Upper lobe of left lung (tissue), 6 donors: ENCODE measurements at regions not wholly inside any gene's neighbourhood (a gene's known extent, or its start where the extent isn't known, plus 50 kb on each side); places are given as distances from the start of the nearest gene placed in this dataset.

Experiments
- ATAC-seq, 2 donors: fragments of 200-7000 bp; cut with Tn5 transposase; one replicate each; pipeline ENCODE4 v1.9.1; 2022; ENCODE audit warnings: mild to moderate bottlenecking in 2 of 2, moderate library complexity in 2 of 2; ENCODE audit not compliant: low FRiP score in 2 of 2
- DNase-seq, 2 donors: peaks; one replicate each; pipeline ENCODE4 v3.0.0-alpha.2; 2019 to 2020
- H3K27ac ChIP-seq, 4 donors: fragments of 200-600 bp; sonication (generic); one replicate each; pipeline ENCODE4 v1.5.1; 2016 to 2019
- H3K27me3 ChIP-seq, 4 donors: fragments of 200-600 bp; sonication (generic); one replicate each; pipeline ENCODE4 v1.5.1; 2017 to 2019
- H3K36me3 ChIP-seq, 4 donors: fragments of 200-600 bp; sonication (generic); one replicate each; pipeline ENCODE4 v1.5.1; 2016 to 2019
- H3K4me1 ChIP-seq, 4 donors: fragments of 200-600 bp; sonication (generic); one replicate each; pipeline ENCODE4 v1.5.1; 2018 to 2019
- H3K4me3 ChIP-seq, 4 donors: fragments of 200-600 bp; sonication (generic); one replicate each; pipeline ENCODE4 v1.5.1; 2017 to 2019; ENCODE audit warnings: mild to moderate bottlenecking in 2 of 4, moderate library complexity in 1 of 4
- H3K9me3 ChIP-seq, 4 donors: fragments of 200-600 bp; sonication (generic); one replicate each; pipeline ENCODE4 v1.5.1; 2018 to 2019
- EP300 ChIP-seq, 4 donors: sonication (generic); formaldehyde crosslinking; IDR thresholded peaks; one replicate each; pipeline ENCODE4 v1.5.1; 2017; ENCODE audit warnings: antibody characterized with exemption in 4 of 4, control low read depth in 2 of 4
- POLR2A ChIP-seq, 4 donors: fragments of 450-650 bp; IDR thresholded peaks; one replicate each; pipeline ENCODE4 v1.5.1; 2016 to 2017; ENCODE audit warnings: antibody characterized with exemption in 4 of 4, mild to moderate bottlenecking in 2 of 4
- POLR2AphosphoS5 ChIP-seq, 2 donors: sonication (generic); formaldehyde crosslinking; IDR thresholded peaks; one replicate each; pipeline ENCODE4 v1.5.1; 2017; ENCODE audit warnings: antibody characterized with exemption in 2 of 2
- WGBS, 2 donors: methylation state at CpG; one replicate each; pipeline ENCODE4 v1.1.5; 2017 to 2018; 5-methylcytosine and 5-hydroxymethylcytosine counted together
- TF ChIP-seq, protein P1 (sequence below), 6 experiments: fragments of 450-650 bp in 4 of 6; fragments of 200-600 bp in 2 of 6; sonication (generic) in 2 of 6; IDR thresholded peaks; one replicate each; pipeline ENCODE4 v1.5.1; 2016 to 2019; ENCODE audit warnings: antibody characterized with exemption in 6 of 6
- donor health status: DM: no; HTN: no; CAD: no; lungs with moderate emphysema.
- donor health status: DM: no; HTN: yes; CAD: no; lungs with severe emphysema.

DNA sequence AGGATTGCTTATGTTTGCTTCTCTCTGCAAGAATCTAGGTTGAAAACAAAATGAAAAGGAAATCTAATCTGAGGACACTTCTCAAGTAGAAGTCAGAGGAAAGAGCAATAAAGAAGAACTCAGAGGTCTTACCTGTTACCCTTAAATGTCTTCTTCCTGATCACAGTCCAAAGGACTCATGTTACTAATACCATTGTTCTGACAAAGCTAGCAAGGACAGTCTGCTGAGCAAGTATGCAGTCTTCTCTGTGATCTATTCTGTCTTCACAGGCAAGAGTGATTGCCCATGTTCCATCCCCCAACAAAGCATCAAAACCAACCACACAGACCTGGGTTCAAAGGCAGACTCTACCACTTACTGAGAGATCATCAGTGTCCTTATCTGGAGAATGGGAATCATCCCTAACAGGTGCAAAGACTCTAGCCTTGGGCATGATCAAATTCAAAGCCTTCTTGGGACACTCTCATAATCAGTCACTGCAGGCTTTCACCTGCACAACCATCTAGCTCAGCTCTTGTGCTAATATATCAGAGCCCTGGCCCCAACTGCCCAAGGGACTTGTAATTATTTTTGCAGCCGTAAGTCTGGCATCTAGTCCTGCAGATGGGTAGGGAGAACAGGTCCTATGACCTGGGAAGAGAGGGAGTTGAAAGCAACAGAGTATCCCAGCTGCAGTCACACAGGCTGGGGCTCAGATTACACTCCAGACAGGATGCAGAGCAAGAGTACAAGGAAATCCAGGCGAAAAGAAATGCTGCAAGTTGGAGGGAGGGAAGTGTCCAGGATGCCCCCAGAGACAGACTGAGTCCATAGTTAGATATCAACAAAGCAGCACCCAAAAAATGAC is 97.9 kb upstream of the NUDT4 start:
- Histone ChIP-seq H3K9me3 (no peaks in the 10 kb centered on the region), H3K4me1 (no peaks in the 10 kb centered on the region), H3K36me3 (no peaks in the 10 kb centered on the region), H3K4me3 (no peak overlapping the region), H3K27me3 (no peaks in the 10 kb centered on the region), H3K27ac (no peak overlapping the region)
- DNase-seq (no peak), ATAC-seq (no peak)
- TF ChIP-seq POLR2AphosphoS5 (IDR thresholded peaks at IDR 0.05) (no peak), POLR2A (IDR thresholded peaks at IDR 0.05) (no peak), EP300 (IDR thresholded peaks at IDR 0.05) (no peak)
- TF ChIP-seq, protein P1, sequence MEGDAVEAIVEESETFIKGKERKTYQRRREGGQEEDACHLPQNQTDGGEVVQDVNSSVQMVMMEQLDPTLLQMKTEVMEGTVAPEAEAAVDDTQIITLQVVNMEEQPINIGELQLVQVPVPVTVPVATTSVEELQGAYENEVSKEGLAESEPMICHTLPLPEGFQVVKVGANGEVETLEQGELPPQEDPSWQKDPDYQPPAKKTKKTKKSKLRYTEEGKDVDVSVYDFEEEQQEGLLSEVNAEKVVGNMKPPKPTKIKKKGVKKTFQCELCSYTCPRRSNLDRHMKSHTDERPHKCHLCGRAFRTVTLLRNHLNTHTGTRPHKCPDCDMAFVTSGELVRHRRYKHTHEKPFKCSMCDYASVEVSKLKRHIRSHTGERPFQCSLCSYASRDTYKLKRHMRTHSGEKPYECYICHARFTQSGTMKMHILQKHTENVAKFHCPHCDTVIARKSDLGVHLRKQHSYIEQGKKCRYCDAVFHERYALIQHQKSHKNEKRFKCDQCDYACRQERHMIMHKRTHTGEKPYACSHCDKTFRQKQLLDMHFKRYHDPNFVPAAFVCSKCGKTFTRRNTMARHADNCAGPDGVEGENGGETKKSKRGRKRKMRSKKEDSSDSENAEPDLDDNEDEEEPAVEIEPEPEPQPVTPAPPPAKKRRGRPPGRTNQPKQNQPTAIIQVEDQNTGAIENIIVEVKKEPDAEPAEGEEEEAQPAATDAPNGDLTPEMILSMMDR (IDR thresholded peaks at IDR 0.05): no peak
- 79% methylated on average over 2 of the region's 2 CpGs for WGBS, 2 donors

DNA sequence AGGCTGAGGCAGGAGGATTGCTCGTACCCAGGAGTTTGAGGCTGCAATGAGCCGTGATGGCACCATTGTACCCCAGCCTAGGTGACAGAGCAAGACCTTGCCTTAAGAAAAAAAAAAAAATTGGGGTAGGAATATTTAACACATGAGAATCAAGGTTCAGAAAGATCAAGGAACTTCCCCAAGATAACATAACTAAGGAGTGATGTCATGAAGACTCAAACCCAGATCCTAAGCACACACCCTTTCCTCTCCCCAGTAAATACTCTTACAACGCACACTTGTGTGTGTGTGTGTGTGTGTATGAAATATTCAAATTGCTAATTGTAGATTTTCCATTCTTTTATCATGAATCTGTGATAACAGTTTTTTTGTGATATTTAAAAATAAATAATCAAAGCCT is 90.6 kb upstream of the NUDT4 start:
- Histone ChIP-seq H3K4me1 (no peaks in the 10 kb centered on the region), H3K9me3 (no peaks in the 10 kb centered on the region), H3K4me3 (no peak overlapping the region), H3K27ac (no peak overlapping the region), H3K36me3 (no peaks in the 10 kb centered on the region), H3K27me3 (no peaks in the 10 kb centered on the region)
- no peak for DNase-seq
- TF ChIP-seq EP300 (IDR thresholded peaks at IDR 0.05): no peak
- TF ChIP-seq POLR2A (IDR thresholded peaks at IDR 0.05): no peak
- TF ChIP-seq POLR2AphosphoS5 (IDR thresholded peaks at IDR 0.05): no peak
- TF ChIP-seq, protein P1 (IDR thresholded peaks at IDR 0.05): no peak
- WGBS, 2 donors: 85% methylated on average over 3 of the region's 3 CpGs
- no peak for ATAC-seq

GRCh38 chr12:93288626-93289025 is 89.1 kb upstream of the NUDT4 start:
- no peak for DNase-seq
- Histone ChIP-seq H3K4me1 (no peaks in the 10 kb centered on the region), H3K9me3 (no peaks in the 10 kb centered on the region), H3K4me3 (no peak overlapping the region), H3K27ac (no peak overlapping the region), H3K36me3 (no peaks in the 10 kb centered on the region), H3K27me3 (no peaks in the 10 kb centered on the region)
- TF ChIP-seq POLR2A (IDR thresholded peaks at IDR 0.05): no peak
- TF ChIP-seq EP300 (IDR thresholded peaks at IDR 0.05): no peak
- ATAC-seq: no peak

DNA sequence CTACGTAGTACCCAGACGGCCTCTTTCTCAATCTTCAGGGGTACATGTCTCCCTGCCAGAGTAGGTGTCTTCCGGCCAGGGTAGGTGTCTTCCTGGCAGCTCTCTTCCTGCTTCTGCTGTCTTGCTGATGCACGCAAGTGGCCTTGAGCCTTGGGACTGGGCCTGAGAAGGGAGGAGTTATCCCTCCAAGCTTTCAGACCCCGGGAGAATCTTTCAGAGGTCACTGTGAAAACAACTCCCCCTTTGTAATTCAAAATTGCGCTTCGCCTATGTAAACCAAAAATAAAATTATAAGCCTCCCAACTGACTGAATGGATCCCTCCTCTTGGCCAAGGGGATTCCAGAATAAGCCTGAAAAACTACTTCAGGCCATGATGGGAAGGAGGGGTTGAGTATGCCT is 87.3 kb upstream of the NUDT4 start:
- ATAC-seq: no peak
- Histone ChIP-seq H3K27me3 (no peaks in the 10 kb centered on the region), H3K9me3 (no peaks in the 10 kb centered on the region), H3K4me1 (no peaks in the 10 kb centered on the region), H3K4me3 (no peak overlapping the region), H3K27ac (no peak overlapping the region), H3K36me3 (no peaks in the 10 kb centered on the region)
- no peak for DNase-seq
- no peak for TF ChIP-seq POLR2A (IDR thresholded peaks at IDR 0.05)
- TF ChIP-seq EP300 (IDR thresholded peaks at IDR 0.05): no peak
- TF ChIP-seq, protein P1 (IDR thresholded peaks at IDR 0.05): no peak
- no peak for TF ChIP-seq POLR2AphosphoS5 (IDR thresholded peaks at IDR 0.05)
- 69 to 87% methylated on average over 4 to 7 of the region's 7 CpGs for WGBS, 2 donors

GRCh38 chr12:93292213-93292612 is 85.5 kb upstream of the NUDT4 start:
- Histone ChIP-seq H3K4me3 (no peak overlapping the region), H3K36me3 (no peaks in the 10 kb centered on the region), H3K4me1 (no peaks in the 10 kb centered on the region), H3K9me3 (no peaks in the 10 kb centered on the region), H3K27me3 (no peaks in the 10 kb centered on the region), H3K27ac (no peak overlapping the region)
- 98 to 99% methylated on average over 6 of the region's 6 CpGs for WGBS, 2 donors
- no peak for ATAC-seq
- TF ChIP-seq POLR2A (IDR thresholded peaks at IDR 0.05) (no peak), EP300 (IDR thresholded peaks at IDR 0.05) (no peak)
- DNase-seq: no peak
